ENCODE measurements at regions not wholly inside any gene's neighbourhood (a gene's known extent, or its start where the extent isn't known, plus 50 kb on each side); places are given as distances from the start of the nearest gene placed in this dataset.
"Not testable (repeated sequence)": the region's sequence is repeated elsewhere in the genome, so short reads cannot be mapped to it uniquely, and the experiment has no call there.

- DNase-seq = no peak
- intact Hi-C loops (cut with DNase I) = no loop called here
Observed at GRCh38 chr6:84635081-84635761, 129.2 kb downstream of the TBX18 start.

DNA sequence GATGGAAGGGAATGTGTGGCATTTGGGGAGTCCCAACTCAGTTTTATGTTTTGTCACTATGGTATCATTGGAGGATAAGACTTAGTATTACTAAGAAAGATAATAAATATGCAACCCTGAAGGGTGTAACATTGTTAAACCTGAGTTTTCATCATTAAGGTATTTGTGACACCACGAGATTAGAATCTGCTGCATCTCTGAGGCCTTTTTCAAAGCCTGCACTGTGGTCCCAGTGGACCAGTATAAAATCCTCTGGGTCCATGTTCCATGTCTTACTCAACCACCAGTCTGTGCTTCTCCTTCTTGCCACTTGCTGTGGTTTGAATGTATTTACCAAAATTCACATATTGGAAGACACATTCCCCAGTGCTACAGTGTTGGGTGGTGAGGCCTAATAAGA, 130.6 kb downstream of the TBX18 start:
- DNase-seq = no peak
- intact Hi-C loops (cut with DNase I) = no loop called here

DNA sequence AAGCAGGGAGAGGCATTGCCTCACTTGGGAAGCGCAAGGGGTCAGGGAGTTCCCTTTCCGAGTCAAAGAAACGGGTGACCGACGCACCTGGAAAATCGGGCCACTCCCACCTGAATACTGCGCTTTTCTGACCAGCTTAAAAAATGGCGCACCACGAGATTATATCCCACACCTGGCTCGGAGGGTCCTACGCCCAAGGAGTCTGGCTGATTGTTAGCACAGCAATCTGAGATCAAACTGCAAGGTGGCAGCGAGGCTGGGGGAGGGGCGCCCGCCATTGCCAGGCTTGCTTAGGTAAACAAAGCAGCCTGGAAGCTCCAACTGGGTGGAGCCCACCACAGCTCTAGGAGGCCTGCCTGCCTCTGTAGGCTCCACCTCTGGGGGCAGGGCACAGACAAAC, 137.9 kb downstream of the TBX18 start:
- intact Hi-C loops (cut with DNase I) = not testable (repeated sequence)
- DNase-seq = peak in 2 of 10 donors; percentile 51 to 73

DNA sequence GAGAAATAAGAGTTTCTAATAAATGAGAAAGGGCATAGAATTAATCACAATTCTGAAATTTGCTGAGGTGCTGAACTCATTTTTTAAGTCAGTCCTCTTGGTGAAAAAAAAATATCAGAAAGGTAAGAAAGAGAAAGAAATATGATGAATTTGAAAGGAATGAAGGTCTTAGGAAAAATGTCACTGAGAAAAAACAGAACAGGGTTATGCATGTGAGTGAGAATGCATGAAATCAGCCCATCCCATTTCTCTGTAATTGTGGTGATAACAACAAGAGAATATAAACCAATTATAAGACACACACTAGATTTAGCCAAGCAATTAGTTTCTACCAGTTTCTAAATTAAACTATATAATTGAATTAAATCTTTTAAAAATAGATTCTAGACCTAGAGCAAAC, 138.9 kb downstream of the TBX18 start:
- intact Hi-C loops (cut with DNase I) = no loop called here

GRCh38 chr6:84623956-84624680, 140.3 kb downstream of the TBX18 start:
- intact Hi-C loops (cut with DNase I) = no loop called here

More for the DNA sequence above, 138.9 kb downstream of the TBX18 start:
- no peak for DNase-seq

DNA sequence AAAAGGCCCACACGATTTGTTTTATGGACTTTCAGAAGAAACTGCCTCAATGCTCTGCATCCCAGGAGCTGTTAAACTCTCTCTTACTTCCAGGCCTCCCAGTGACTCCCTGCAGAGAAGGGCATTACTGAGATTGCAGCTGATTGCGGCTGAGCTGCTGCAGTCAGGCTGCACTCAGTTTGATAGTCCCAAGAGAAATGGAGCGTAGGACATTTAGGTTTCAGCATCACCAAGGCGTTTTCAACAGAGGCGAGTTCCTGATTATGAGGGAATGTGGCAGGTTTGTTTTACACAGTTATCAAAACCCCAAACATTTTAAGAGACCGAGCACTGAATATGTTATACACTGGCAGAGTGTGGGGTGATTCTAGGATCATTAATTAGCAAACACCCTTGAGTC, 145.6 kb downstream of the TBX18 start:
- DNase-seq = peak in 1 of 10 donors; percentile 12
- intact Hi-C loops (cut with DNase I) = no loop called here

More at GRCh38 chr6:84623956-84624680, 140.3 kb downstream of the TBX18 start:
- no peak for DNase-seq

DNA sequence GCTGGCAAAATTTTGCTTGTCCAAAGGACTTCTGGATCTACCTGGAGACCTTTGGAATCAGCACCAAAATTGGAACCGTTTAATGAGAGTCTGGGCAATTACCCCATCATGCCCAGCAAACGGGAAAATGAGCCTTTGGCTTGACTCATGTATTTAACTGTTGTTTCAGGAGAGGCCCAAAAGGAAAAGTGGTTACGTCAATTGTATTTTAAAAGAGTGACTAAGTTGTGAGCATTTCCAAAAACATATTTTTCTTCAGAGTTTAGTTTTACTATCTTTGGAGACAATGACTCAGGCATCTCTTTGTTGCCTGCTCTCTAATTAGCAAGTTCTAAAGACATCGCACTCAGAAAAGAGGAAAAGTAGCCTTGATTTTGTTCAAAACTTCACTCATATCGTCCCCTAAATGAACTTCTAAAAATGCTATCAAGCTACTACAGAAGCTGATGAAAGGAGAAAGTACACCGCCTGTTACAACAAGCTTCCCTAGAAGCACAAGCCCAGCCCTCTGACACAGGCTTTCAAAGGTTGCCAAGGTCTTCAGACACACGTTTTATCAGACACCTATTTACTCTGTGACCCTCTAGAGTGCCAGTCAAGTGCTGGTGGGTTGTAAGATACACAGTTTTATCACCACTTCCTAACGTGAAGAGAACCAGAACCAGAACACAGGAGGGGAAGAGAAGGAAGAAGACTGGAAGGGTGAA, 146.2 kb downstream of the TBX18 start:
- intact Hi-C loops (cut with DNase I) = no loop called here
- no peak for DNase-seq

GRCh38 chr6:84615987-84616386, 148.4 kb downstream of the TBX18 start:
- intact Hi-C loops (cut with DNase I) = no loop called here
- no peak for DNase-seq

- intact Hi-C loops (cut with DNase I) = no loop called here
- DNase-seq = no peak
Observed at GRCh38 chr6:84615113-84615850, 149.1 kb downstream of the TBX18 start.

DNA sequence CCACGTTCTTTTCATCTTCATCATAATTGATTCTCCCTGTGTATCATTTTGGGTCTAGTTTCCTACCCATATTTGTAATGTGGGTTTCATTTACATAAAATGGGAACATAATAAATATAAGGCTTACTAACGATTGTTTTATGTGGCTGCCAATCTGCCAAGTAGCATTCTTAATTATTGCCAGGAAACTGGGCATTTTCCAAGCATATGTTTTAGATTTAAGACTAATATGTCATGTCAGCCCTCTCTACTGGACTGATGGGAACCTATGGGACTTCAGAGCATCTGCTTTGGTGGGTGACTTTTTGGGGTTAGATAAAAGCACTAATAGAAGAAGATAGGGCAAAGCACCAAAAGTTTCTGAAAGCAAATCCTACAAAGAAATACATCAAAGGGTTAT, 157.5 kb downstream of the TBX18 start:
- intact Hi-C loops (cut with DNase I) = no loop called here
- no peak for DNase-seq

- DNase-seq = no peak
- intact Hi-C loops (cut with DNase I) = no loop called here
Observed at GRCh38 chr6:84605298-84605697, 159.1 kb downstream of the TBX18 start.

DNA sequence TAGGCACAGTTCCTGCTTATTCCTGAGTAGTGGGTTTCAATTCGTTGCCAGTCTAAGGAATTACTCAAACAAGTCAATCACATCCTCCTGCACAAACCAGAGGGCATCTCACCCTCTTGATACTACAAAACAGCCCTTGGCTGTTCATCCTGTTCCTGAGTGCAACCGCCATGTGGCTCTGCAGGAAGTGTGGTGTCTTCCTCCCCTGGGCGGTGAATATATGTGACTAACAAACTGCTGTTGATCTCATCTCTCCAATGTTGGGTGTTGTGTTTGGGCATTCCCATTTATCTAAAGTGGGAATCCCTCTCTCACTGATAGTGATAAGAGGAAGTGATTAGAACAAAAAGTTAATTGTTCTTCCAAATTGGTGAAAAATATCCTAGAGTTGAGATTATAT, 163.0 kb downstream of the TBX18 start:
- DNase-seq = no peak
- intact Hi-C loops (cut with DNase I) = no loop called here

GRCh38 chr6:84599991-84600390, 164.4 kb downstream of the TBX18 start:
- intact Hi-C loops (cut with DNase I) = no loop called here
- DNase-seq = no peak

GRCh38 chr6:84597238-84597875, 167.0 kb downstream of the TBX18 start:
- intact Hi-C loops (cut with DNase I) = no loop called here
- DNase-seq = no peak

DNA sequence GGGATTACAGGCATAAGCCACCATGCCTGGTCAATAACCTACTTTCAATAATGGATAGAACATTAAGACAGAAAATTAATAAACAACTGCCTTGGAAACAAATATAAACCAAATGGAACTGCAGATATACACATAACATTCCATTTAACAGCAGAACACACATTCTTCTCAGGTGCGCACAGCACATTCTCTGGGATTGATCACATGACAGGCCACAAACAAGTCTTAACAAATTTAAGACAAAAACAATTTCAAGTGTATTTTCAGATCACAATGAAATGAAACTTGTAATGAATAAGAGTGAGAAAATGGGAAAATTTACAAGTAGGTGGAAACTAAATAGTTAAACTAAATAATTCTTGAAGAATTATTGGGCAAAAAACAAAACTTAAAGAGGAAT, 167.9 kb downstream of the TBX18 start:
- DNase-seq = no peak
- intact Hi-C loops (cut with DNase I) = no loop called here

GRCh38 chr6:84588697-84589080, 175.7 kb downstream of the TBX18 start:
- intact Hi-C loops (cut with DNase I) = no loop called here
- no peak for DNase-seq

GRCh38 chr6:84587994-84588696, 176.3 kb downstream of the TBX18 start:
- DNase-seq; intact Hi-C loops (cut with DNase I): not testable (repeated sequence)

DNA sequence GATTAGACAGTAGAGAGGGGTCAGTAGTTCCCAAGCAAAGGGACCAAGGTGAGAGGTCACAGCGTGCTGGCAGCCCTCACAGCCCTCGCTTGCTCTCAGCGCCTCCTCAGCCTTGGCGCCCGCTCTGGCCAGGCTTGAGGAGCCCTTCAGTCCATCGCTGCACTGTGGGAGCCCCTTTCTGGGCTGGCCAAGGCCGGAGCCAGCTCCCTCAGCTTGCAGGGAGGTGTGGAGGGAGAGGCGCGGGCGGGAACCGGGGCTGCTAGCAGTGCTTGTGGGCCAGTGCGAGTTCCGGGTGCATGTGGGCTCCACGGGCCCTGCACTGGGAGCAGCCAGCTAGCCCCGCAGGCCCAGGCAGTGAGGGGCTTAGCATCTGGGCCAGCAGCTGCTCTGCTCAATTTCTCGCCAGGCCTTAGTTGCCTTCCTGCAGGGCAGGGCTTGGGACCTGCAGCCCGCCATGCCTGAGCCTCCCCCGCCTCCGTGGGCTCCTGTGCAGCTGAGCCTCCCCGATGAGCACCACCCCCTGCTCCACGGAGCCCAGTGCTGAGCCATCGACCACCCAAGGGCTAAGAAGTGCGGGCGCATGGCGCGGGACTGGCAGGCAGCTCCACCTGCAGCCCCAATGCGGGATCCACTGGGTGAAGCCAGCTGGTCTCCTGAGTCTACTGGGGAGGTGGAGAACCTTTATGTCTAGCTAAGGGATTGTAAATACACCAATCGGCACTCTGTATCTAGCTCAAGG, 177.0 kb downstream of the TBX18 start:
- intact Hi-C loops (cut with DNase I) = not testable (repeated sequence)

GRCh38 chr6:84583784-84584183, 180.6 kb downstream of the TBX18 start:
- no peak for DNase-seq
- intact Hi-C loops (cut with DNase I) = no loop called here

More for the DNA sequence above, 177.0 kb downstream of the TBX18 start:
- DNase-seq = peak in 2 of 10 donors; percentile 46 to 75

Data from posterior cingulate gyrus (tissue), 11 donors.